Astrocyte of the cerebellum (primary cell): ENCODE measurements at regions not wholly inside any gene's neighbourhood (a gene's known extent, or its start where the extent isn't known, plus 50 kb on each side); places are given as distances from the start of the nearest gene placed in this dataset.

Experiments used
- DNase-seq: peaks from one replicate; pipeline ENCODE4 v3.0.0-alpha.2; 2011; ENCODE audit warnings: low read depth
- H3K4me3 ChIP-seq: 2 replicates; pipeline ENCODE4 v1.5.1; 2011; ENCODE audit warnings: mild to moderate bottlenecking, low read depth, low read length, moderate library complexity
- in situ Hi-C: cut with HindIII; loops from 2 replicates; pipeline ENCODE4 v1.10.0; 2017; ENCODE audit warnings: low sequenced_read_pairs
- TF ChIP-seq, protein P1 (sequence below): IDR thresholded peaks from 2 replicates; pipeline ENCODE4 v1.5.1; 2012; ENCODE audit warnings: low read length, low read depth, moderate library complexity, mild to moderate bottlenecking; ENCODE audit errors: missing control alignments

GRCh38 chr1:4213366-4213973 is 313.4 kb upstream of the C1orf174 start:
- in situ Hi-C loops, result no loop called here

DNA sequence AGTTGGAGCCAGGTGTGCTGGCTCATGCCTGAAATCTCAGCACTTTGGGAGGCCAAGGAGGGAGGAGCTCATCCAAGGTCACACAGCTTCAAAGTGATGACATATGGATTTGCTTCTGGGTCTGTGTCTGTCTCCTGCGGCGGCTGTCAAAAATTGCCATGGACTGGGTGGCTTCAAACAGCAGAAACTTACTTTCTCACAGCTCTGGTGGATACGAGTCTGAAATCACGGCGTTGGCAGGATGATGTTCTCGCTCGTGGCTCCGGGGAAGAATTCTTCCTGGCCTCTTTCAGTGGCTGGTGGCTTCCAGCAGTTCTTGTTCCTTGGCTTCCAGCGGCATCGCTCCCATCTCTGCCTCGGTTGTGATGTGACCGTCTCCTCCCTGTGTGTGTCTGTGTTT is 314.8 kb upstream of the C1orf174 start:
- H3K4me3 ChIP-seq, result no peak overlapping the region
- in situ Hi-C loops, result no loop called here
- DNase-seq, result no peak
- TF ChIP-seq, protein P1, sequence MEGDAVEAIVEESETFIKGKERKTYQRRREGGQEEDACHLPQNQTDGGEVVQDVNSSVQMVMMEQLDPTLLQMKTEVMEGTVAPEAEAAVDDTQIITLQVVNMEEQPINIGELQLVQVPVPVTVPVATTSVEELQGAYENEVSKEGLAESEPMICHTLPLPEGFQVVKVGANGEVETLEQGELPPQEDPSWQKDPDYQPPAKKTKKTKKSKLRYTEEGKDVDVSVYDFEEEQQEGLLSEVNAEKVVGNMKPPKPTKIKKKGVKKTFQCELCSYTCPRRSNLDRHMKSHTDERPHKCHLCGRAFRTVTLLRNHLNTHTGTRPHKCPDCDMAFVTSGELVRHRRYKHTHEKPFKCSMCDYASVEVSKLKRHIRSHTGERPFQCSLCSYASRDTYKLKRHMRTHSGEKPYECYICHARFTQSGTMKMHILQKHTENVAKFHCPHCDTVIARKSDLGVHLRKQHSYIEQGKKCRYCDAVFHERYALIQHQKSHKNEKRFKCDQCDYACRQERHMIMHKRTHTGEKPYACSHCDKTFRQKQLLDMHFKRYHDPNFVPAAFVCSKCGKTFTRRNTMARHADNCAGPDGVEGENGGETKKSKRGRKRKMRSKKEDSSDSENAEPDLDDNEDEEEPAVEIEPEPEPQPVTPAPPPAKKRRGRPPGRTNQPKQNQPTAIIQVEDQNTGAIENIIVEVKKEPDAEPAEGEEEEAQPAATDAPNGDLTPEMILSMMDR, result no peak

More at GRCh38 chr1:4213366-4213973, 313.4 kb upstream of the C1orf174 start:
- TF ChIP-seq, protein P1, result no peak
- no peak overlapping the region for H3K4me3 ChIP-seq
- no peak for DNase-seq

- in situ Hi-C loops, result no loop called here
- TF ChIP-seq, protein P1, result no peak
- no peak overlapping the region for H3K4me3 ChIP-seq
- no peak for DNase-seq
Measured at GRCh38 chr1:4215391-4215790, 315.3 kb upstream of the C1orf174 start.

DNA sequence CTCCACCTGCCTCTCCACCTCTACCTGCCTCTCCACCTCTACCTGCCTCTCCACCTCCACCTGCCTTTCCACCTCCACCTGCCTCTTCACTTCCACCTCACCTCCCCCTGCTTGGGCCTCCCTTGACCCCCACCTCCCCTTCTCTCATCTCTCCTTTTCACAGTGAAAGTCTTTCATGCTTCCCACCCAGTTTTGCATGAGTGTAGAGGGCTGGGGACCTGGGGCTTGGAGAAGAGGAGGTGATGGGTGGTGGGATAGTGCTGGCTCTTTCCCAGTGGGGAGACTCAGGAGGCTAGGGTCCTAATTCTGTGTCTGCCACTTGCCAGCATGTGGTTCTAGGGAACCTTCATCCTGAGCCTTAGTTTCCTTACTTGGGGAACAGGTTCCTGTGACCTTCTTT is 316.2 kb upstream of the C1orf174 start:
- TF ChIP-seq, protein P1, result no peak
- in situ Hi-C loops, result no loop called here
- no peak for DNase-seq
- no peak overlapping the region for H3K4me3 ChIP-seq

DNA sequence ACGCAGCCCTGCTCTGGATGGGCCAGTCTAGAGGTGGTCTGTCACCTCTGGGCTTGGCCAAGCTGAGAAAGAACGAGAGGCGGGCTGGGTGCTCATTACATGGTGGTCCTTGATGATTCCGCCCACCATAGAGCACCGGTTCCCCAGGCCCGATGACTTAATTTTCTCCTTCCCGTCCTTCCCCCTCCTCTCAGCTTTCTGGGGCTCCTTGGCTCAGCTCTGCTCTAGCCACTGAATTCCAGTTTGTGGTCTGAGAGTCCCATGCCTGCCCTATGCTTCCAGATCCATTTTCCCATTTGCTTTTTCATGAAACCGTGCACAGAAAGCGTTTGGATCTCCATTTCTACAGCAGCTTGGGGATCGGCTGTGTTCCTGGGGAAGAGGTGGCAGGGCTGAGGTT is 318.5 kb upstream of the C1orf174 start:
- in situ Hi-C loops, result no loop called here
- no peak overlapping the region for H3K4me3 ChIP-seq
- DNase-seq, result no peak
- TF ChIP-seq, protein P1, result no peak

GRCh38 chr1:4219111-4219510 is 319.0 kb upstream of the C1orf174 start:
- H3K4me3 ChIP-seq, result no peak overlapping the region
- TF ChIP-seq, protein P1, result no peak
- in situ Hi-C loops, result no loop called here
- DNase-seq, result no peak
